Effector memory CD8-positive, alpha-beta T cell (primary cell): ENCODE measurements at regions not wholly inside any gene's neighbourhood (a gene's known extent, or its start where the extent isn't known, plus 50 kb on each side); places are given as distances from the start of the nearest gene placed in this dataset.

Experiments
- ATAC-seq: fragments of 150-1000 bp; cut with Tn5 transposase; replicated peaks from 2 replicates; pipeline ENCODE4 v1.10.0; 2021; ENCODE audit warnings: mild to moderate bottlenecking, moderate library complexity
- DNase-seq, 3 experiments: peaks; one replicate each; pipeline ENCODE4 v3.0.0; 2021
- H3K27ac Mint-ChIP-seq, 2 donors: one replicate each; pipeline ENCODE4 v1.8.0; 2022; ENCODE audit warnings: mild to moderate bottlenecking in 2 of 2, mixed read lengths in 2 of 2, moderate library complexity in 2 of 2
- H3K27me3 Mint-ChIP-seq, 2 donors: one replicate each; pipeline ENCODE4 v1.8.0; 2022; ENCODE audit warnings: mixed read lengths in 2 of 2
- H3K36me3 Mint-ChIP-seq: one replicate; pipeline ENCODE4 v1.8.0; 2022; ENCODE audit warnings: mild to moderate bottlenecking, moderate library complexity, mixed read lengths; ENCODE audit not compliant: insufficient read depth
- H3K4me1 Mint-ChIP-seq, 2 donors: one replicate each; pipeline ENCODE4 v1.8.0; 2022; ENCODE audit warnings: low read depth in 2 of 2, mixed read lengths in 2 of 2
- H3K4me3 Mint-ChIP-seq, 2 donors: one replicate each; pipeline ENCODE4 v1.8.0; 2022; ENCODE audit warnings: mild to moderate bottlenecking in 2 of 2, mixed read lengths in 2 of 2, moderate library complexity in 2 of 2
- H3K9me3 Mint-ChIP-seq, 2 donors: one replicate each; pipeline ENCODE4 v1.8.0; 2022; ENCODE audit warnings: mixed read lengths in 2 of 2

DNA sequence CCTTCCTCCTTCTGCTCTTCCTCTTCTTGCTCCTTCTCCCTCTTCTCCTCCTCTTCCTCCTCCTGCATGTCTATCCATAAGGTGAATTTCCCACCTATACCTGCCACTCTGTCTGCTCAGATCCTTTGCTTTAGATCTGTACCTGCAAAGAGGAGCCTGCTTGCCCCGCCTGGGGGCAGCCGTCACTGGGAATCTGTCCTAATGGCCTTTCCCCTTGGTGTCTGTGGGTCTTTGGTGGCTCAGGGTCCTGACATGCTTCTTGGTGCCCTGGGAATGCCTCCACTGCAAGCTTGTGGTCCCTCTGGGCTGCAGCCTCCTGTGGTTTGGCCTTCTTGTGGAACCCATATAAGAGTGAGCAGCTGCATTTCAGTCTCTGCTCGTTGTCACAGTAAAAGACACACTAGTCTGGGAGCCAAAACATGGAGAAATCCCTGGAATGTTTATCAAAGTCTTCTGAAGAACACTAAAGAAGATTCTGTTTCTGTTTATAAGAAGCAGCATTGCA is 79.5 kb upstream of the CSF3R start:
- Mint-ChIP-seq H3K9me3 (no peaks in the 10 kb centered on the region), H3K27ac (no peak overlapping the region), H3K27me3 (peaks cover 8 to 26% of the 10 kb centered on the region in 2 donors), H3K4me1 (no peaks in the 10 kb centered on the region), H3K36me3 (no peaks in the 10 kb centered on the region), H3K4me3 (no peak overlapping the region)
- ATAC-seq, result no peak
- no peak for DNase-seq

DNA sequence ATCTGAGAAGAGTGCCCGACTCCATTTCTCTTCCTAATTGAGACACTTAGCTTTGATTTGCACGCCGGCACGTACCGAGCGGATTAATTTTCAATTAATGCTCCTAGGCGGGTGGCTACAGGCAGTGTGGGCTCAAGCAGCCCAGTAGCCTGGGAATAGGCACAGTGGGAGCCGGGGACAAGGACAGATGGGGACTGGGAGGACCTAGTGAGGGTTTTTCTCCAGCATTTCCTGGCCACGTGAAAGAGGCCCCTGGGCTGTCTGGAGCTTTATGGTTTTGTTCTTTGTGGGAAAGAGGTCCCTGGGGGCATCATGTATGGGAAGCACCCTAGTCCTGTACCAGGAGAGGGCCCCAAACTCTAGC is 78.6 kb upstream of the CSF3R start:
- Mint-ChIP-seq H3K27me3 (peaks cover 14 to 33% of the 10 kb centered on the region in 2 donors), H3K4me3 (no peak overlapping the region), H3K9me3 (no peaks in the 10 kb centered on the region), H3K36me3 (no peaks in the 10 kb centered on the region), H3K4me1 (no peaks in the 10 kb centered on the region), H3K27ac (no peak overlapping the region)
- DNase-seq, result no peak
- no peak for ATAC-seq

DNA sequence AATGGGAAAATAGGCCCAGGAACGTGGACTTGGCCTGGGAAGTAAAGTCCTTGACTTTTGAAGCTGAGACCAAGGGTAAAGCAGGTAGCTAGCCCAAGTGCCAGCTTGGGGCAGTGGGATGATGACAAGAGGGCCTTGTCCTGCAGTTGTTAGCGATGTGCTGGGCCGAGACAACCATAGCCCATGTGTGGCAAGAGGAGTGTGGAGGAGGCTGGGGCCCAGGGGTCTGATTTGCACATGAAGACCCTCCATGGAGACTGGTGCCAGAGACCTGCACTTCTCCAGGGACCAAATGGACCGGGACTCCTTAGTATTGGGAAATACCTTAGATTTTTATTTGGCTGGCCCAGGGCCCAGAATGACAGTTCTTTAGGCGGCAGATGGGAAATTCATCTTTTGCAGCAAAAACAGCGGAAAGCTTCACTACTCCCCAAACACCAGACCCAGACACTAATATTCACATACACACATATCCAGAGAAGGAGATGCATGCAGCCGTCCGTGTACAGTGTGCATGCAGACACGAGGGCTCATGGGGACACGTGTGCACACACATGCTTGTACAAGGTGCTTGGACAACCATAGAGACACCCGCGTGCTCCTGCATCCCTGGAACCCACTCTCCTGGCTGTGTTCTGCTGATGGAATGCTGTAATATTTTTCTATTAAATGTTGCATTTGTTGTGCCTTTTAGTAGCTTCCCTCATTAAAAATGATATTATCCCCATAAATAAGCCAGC is 78.1 kb upstream of the CSF3R start:
- DNase-seq, result no peak
- Mint-ChIP-seq H3K9me3 (no peaks in the 10 kb centered on the region), H3K4me3 (no peak overlapping the region), H3K4me1 (no peaks in the 10 kb centered on the region), H3K36me3 (no peaks in the 10 kb centered on the region), H3K27me3 (peaks cover 17 to 30% of the 10 kb centered on the region in 2 donors), H3K27ac (no peak overlapping the region)
- ATAC-seq, result no peak

DNA sequence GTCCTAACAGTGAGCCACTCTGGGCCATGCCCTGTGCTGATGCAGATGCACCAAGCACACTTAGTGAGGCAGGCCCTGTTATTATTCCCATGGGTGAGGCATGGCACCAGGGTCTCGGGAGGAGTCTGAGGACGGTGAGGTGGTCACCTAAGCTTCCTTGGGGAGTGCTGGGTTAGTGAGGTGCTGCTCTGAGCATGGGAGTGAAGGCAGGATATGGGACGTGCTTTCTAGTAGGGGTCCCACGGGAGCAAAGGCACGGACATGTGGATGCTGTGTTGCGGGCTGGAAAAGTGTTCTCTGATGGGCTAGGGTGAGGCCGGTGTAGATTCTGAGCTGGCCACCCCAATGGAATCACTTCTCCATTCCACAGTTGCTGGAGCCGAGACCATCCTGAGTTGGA is 77.5 kb upstream of the CSF3R start:
- no peak overlapping the region for H3K4me3 Mint-ChIP-seq
- DNase-seq (no peak), ATAC-seq (no peak)
- no peaks in the 10 kb centered on the region for H3K9me3 Mint-ChIP-seq
- no peaks in the 10 kb centered on the region for H3K4me1 Mint-ChIP-seq
- H3K36me3 Mint-ChIP-seq, result no peaks in the 10 kb centered on the region
- H3K27me3 Mint-ChIP-seq, result peaks cover 23 to 32% of the 10 kb centered on the region in 2 donors
- H3K27ac Mint-ChIP-seq, result no peak overlapping the region

DNA sequence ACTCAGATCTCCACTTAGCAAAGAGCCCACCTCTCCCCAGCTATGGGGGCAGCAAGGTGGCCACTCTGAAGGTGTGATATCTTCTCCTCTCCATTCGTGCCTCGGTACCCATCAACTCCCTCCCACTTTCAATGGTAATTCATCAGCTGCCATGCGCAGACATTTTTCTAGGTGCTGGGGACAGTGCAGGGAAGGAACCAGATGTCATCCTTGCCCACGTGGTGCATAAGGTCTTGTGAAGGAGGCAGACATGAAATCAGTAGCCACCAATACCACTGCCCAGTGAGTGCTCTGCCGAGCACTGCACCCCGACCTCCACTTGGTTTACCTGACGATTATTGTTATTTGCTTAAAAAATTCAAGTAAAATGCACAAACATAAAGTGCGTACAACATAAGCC is 76.3 kb upstream of the CSF3R start:
- Mint-ChIP-seq H3K4me3 (no peak overlapping the region), H3K27ac (no peak overlapping the region), H3K36me3 (no peaks in the 10 kb centered on the region), H3K9me3 (no peaks in the 10 kb centered on the region), H3K27me3 (peaks cover 30 to 43% of the 10 kb centered on the region in 2 donors), H3K4me1 (no peaks in the 10 kb centered on the region)
- ATAC-seq, result no peak
- no peak for DNase-seq

DNA sequence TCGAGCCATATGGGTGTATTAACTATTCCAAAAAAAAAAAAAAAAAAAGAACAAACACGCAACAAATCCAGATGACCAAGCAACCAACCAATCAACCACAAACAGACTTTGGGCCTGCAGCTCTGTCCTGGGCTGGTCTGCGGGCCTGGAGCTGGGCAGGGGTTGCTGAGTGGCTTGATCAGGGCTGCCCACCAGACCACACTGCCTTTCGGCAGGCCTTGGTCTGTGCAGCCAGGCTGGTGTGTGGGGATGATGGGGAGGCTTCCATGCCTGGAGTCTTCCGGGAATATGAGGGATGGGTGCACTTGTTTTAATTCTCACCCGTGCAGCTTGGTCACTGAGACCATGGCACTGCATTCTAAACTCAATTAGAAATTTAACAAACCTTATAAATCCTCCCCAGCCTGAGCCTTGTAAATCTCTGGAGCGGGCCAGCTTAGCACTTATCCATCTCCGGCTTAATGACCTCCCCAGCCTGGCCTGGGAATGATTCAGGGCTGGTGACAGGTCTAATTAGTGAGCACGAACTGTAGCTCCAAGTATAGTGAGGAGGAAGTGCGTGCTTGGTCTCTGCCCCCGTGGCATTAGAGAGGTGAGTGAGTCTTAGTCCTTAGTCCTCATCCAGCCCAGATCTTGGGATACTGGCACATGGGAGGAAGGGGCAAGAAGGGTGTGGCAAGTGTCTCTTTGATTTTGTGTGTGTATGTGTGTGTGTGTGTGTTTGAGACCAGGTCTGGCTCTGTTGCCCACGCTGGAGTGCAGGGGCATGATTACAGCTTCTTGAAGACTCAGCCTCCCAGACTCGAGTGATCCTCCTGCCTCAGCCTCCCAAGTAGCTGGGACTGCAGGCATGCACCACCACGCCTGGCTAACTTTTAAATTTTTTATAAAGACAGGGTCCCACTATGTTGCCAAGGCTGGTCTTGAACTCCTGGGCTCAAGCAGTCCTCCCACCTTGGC is 74.6 kb upstream of the CSF3R start:
- H3K27me3 Mint-ChIP-seq, result peaks cover 47 to 60% of the 10 kb centered on the region in 2 donors

DNA sequence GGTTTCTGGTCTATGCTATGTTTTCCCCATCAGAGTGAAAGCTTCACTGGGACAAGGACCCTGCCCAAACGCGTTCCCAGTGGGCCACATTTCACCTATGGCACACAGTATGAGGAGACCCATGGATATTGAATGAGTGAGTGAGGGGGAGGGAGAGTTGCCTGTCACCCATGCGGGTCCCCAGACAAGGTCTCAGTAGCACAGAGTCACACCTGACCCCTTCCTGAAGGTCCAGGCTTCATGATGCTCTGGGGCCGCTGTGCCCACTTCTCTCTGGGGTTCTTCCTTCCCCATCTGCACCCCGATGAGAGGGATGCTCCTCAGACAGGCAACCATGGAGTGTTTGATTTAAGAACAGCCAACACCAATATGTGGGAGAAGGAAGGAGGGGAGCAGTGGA is 72.3 kb upstream of the CSF3R start:
- peaks cover 60 to 73% of the 10 kb centered on the region in 2 donors for H3K27me3 Mint-ChIP-seq
- H3K4me3 Mint-ChIP-seq, result no peak overlapping the region
- no peaks in the 10 kb centered on the region for H3K9me3 Mint-ChIP-seq
- H3K4me1 Mint-ChIP-seq, result peaks cover 0 to 3% of the 10 kb centered on the region in 2 donors
- no peak for ATAC-seq
- H3K27ac Mint-ChIP-seq, result no peak overlapping the region
- no peaks in the 10 kb centered on the region for H3K36me3 Mint-ChIP-seq
- DNase-seq, result no peak

More for the DNA sequence above, 74.6 kb upstream of the CSF3R start:
- DNase-seq (no peak), ATAC-seq (no peak)
- Mint-ChIP-seq H3K9me3 (no peaks in the 10 kb centered on the region), H3K36me3 (no peaks in the 10 kb centered on the region), H3K27ac (no peak overlapping the region), H3K4me1 (peaks cover 0 to 3% of the 10 kb centered on the region in 2 donors), H3K4me3 (no peak overlapping the region)

DNA sequence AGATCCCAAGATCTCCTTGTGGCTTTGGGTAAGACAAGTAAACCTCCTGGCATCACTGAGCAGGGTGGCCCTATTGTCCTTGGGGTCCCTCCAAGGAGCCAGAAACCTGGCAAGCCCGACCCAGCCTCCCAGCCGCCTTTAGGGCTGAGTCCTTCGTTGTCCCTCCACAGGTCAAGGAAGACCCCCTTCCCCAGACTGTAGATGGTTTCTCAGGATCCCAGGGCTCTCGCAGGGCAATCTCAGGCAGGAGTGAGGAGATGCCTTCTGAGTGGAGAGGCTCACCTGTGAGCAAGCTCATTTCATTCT is 71.6 kb upstream of the CSF3R start:
- Mint-ChIP-seq H3K27me3 (peaks cover 68 to 70% of the 10 kb centered on the region in 2 donors), H3K9me3 (no peaks in the 10 kb centered on the region), H3K27ac (no peak overlapping the region), H3K36me3 (no peaks in the 10 kb centered on the region), H3K4me3 (no peak overlapping the region), H3K4me1 (peaks cover 0 to 3% of the 10 kb centered on the region in 2 donors)
- ATAC-seq, result no peak
- no peak for DNase-seq

DNA sequence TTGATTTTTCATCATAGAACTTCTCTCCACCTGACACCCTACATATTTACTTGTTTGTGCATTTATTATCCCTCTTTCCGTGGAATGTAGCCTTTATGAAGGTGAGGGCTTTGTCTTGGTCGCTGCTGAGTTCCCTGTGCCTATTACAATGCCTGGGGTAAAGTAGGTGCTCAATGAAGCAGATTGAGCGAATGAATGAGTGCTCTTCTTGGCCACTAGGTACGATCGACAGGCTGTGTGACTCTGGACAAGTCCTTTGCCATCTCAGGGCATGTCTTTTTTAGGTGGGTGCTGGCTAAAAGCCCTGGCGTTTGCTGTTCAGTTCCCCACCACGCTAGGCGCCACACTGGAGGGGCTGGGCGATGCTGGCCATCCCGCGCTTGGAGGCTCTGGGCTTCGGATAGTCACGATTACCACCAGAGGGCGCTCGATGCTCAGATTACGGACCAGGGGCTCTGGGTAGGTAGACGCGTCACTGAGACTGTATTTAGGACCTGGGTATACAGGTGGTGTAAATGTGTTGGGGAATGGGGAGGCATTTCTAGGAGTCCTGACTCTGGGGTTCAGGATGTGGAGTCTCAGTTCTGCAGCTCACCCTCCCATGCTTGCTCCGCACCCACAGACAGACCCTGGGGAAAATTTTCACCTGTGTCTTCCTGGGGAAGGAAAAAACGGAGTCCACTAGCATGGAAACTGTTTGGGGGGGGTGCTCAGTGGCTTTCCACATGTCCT is 71.0 kb upstream of the CSF3R start:
- Mint-ChIP-seq H3K36me3 (no peaks in the 10 kb centered on the region), H3K27me3 (peaks cover 67 to 68% of the 10 kb centered on the region in 2 donors), H3K9me3 (no peaks in the 10 kb centered on the region), H3K4me1 (peaks cover 0 to 3% of the 10 kb centered on the region in 2 donors), H3K4me3 (no peak overlapping the region), H3K27ac (no peak overlapping the region)
- peak; percentile 54 to 59 (median 54) for DNase-seq
- peak; percentile 64 for ATAC-seq

DNA sequence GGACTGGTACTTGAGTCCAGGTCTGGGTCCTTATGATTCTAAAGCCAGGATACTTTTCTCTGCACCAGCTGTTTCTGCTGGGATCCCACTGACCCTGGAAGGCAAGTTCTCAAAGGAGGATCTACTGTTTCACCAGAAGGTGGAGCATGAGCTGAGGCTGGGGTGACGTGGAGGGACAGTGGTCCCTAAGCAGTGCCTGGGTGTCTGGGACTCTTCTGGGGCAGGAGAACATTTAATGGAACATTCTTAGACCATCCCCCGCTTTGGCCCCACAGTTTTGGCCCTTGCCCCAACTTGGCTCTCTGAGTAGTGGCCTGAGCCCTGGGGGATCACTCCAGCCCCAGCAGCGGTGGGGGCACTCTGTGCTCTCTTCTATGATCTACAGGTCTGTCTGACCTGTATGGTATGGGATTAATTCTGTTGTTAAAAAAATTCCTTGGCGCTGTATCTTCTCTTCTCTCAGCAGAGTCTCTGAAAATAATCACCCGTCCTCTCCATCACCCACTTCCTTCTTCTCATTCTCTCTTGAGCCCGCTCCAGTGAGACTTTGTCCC is 60.3 kb upstream of the CSF3R start:
- H3K9me3 Mint-ChIP-seq, result no peaks in the 10 kb centered on the region
- no peak overlapping the region for H3K27ac Mint-ChIP-seq

DNA sequence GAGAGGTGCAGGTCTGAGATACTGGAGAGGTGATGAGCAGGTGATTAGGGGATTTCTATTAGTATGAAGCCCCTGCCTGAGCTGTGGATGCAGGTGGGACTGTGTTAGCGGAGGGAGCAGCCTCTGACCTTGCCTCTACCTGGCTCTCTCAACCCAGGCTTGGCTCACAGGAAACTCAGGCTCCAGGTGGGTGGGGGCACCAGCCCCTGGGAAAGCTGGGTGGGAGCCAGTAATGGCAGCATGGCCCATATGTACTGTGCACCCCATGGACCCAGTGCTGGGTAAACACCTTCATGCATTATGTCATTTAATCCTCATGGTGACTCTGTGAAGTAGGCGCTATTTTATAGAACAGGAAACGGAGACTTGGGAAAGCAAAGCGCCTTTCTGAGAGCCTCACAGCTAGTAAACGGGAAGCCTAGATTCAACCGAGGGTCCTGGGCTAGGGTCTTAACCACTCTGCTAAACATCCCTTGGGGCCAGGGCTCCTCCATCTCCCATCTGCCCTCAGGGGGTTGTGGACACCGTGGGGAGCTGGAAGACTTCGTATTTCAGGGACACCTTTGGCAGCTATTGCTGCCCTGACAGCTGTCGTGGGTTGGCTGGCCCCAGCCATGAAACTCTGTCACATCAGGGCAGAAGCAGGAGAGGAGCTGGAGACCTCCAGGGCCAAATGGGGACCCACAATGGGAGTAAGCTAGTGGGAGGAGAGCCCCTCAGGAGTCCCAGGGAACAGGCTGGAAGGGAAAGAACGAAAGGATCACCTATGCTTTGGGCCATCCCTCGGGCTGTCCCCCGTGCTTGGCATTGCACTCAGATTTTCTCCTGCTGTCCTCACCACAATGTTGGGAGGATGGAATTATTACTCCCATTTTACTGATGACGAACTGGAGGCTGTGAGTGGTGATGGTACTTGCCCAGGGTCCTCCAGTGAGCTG is 59.6 kb upstream of the CSF3R start:
- peaks cover 0 to 3% of the 10 kb centered on the region in 2 donors for H3K4me1 Mint-ChIP-seq
- peaks cover 4% of the 10 kb centered on the region for H3K36me3 Mint-ChIP-seq
- ATAC-seq (no peak), DNase-seq (no peak)
- no peaks in the 10 kb centered on the region for H3K9me3 Mint-ChIP-seq
- H3K27ac Mint-ChIP-seq, result no peak overlapping the region
- H3K4me3 Mint-ChIP-seq, result no peak overlapping the region
- H3K27me3 Mint-ChIP-seq, result peaks cover 50 to 62% of the 10 kb centered on the region in 2 donors

More for the DNA sequence above, 60.3 kb upstream of the CSF3R start:
- Mint-ChIP-seq H3K36me3 (peaks cover under 1% of the 10 kb centered on the region), H3K4me1 (peaks cover 0 to 3% of the 10 kb centered on the region in 2 donors), H3K27me3 (peaks cover 50 to 62% of the 10 kb centered on the region in 2 donors), H3K4me3 (no peak overlapping the region)
- ATAC-seq (no peak), DNase-seq (no peak)

DNA sequence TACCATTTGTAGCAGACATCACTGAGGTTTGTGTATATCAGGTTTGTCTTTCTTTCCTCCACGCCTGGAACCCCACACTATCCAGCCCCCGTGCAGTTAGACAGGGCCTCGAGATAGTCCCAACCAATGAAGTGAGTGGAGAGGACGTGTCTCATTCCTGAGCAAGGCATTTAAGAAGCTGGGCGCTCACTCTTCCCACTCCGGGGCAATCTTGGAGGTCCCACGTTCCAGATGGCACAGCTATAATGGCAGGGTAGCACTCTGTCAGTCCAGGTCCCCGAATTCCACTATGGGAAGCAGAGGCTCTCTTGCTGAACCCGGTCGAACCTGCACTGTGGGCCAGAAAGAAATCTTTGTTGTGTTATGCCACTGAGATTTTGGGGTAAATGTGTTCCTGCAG is 57.3 kb upstream of the CSF3R start:
- Mint-ChIP-seq H3K4me3 (no peak overlapping the region), H3K4me1 (peaks cover 0 to 3% of the 10 kb centered on the region in 2 donors), H3K27ac (no peak overlapping the region), H3K36me3 (peaks cover 6% of the 10 kb centered on the region), H3K27me3 (peaks cover 55 to 77% of the 10 kb centered on the region in 2 donors), H3K9me3 (no peaks in the 10 kb centered on the region)
- no peak for ATAC-seq
- no peak for DNase-seq
